Muscle layer of duodenum (tissue), 2 donors: ENCODE measurements at regions not wholly inside any gene's neighbourhood (a gene's known extent, or its start where the extent isn't known, plus 50 kb on each side); places are given as distances from the start of the nearest gene placed in this dataset.

Experiments used
- H3K27ac ChIP-seq: one replicate; pipeline ENCODE4 v1.7.0; 2013; ENCODE audit warnings: mild to moderate bottlenecking, low read length
- H3K27me3 ChIP-seq: one replicate; pipeline ENCODE4 v1.7.0; 2013; ENCODE audit warnings: low read depth, mild to moderate bottlenecking, control low read depth, low read length
- H3K36me3 ChIP-seq, 2 donors: one replicate each; pipeline ENCODE4 v1.7.0; 2013; ENCODE audit warnings: low read length in 2 of 2, control low read depth in 1 of 2, mild to moderate bottlenecking in 1 of 2; ENCODE audit not compliant: insufficient read depth in 2 of 2, control insufficient read depth in 1 of 2
- H3K4me1 ChIP-seq, 2 donors: one replicate each; pipeline ENCODE4 v1.7.0; 2013; ENCODE audit warnings: low read length in 2 of 2, mild to moderate bottlenecking in 2 of 2, control low read depth in 1 of 2, moderate library complexity in 1 of 2; ENCODE audit not compliant: insufficient read depth in 2 of 2, control insufficient read depth in 1 of 2
- H3K4me3 ChIP-seq, 2 donors: one replicate each; pipeline ENCODE4 v1.7.0; 2013; ENCODE audit warnings: low read length in 2 of 2, low read depth in 1 of 2, mild to moderate bottlenecking in 1 of 2
- H3K9me3 ChIP-seq, 2 donors: one replicate each; pipeline ENCODE4 v1.7.0; 2013; ENCODE audit warnings: low read length in 2 of 2, control low read depth in 1 of 2, mild to moderate bottlenecking in 1 of 2; ENCODE audit not compliant: control insufficient read depth in 1 of 2
- donor health status: healthy.

- H3K27ac ChIP-seq = no peak overlapping the region
- no peaks in the 10 kb centered on the region for H3K4me1 ChIP-seq
- no peaks in the 10 kb centered on the region for H3K36me3 ChIP-seq
- no peaks in the 10 kb centered on the region for H3K27me3 ChIP-seq
- peaks cover 0 to 3% of the 10 kb centered on the region in 2 donors for H3K9me3 ChIP-seq
- H3K4me3 ChIP-seq = no peak overlapping the region
Observed at GRCh38 chr2:116645155-116645554, 1169.3 kb upstream of the DDX18 start.

- Histone ChIP-seq H3K4me1 (no peaks in the 10 kb centered on the region), H3K9me3 (peaks cover 0 to 4% of the 10 kb centered on the region in 2 donors), H3K27me3 (no peaks in the 10 kb centered on the region), H3K27ac (no peak overlapping the region), H3K36me3 (no peaks in the 10 kb centered on the region), H3K4me3 (no peak overlapping the region)
Observed at GRCh38 chr2:116668691-116669090, 1145.8 kb upstream of the DDX18 start.

- no peaks in the 10 kb centered on the region for H3K4me1 ChIP-seq
- H3K27me3 ChIP-seq = no peaks in the 10 kb centered on the region
- H3K4me3 ChIP-seq = no peak overlapping the region
- H3K27ac ChIP-seq = no peak overlapping the region
- H3K9me3 ChIP-seq = no peaks in the 10 kb centered on the region
- no peaks in the 10 kb centered on the region for H3K36me3 ChIP-seq
Observed at GRCh38 chr2:116669782-116670181, 1144.7 kb upstream of the DDX18 start.

GRCh38 chr2:116674188-116674587 lies 1140.3 kb upstream of the DDX18 start:
- Histone ChIP-seq H3K36me3 (no peaks in the 10 kb centered on the region), H3K27ac (no peak overlapping the region), H3K27me3 (no peaks in the 10 kb centered on the region), H3K4me3 (no peak overlapping the region), H3K9me3 (no peaks in the 10 kb centered on the region), H3K4me1 (no peaks in the 10 kb centered on the region)

GRCh38 chr2:116676776-116677175 lies 1137.7 kb upstream of the DDX18 start:
- no peak overlapping the region for H3K27ac ChIP-seq
- no peaks in the 10 kb centered on the region for H3K4me1 ChIP-seq
- H3K4me3 ChIP-seq = no peak overlapping the region
- no peaks in the 10 kb centered on the region for H3K36me3 ChIP-seq
- no peaks in the 10 kb centered on the region for H3K9me3 ChIP-seq
- H3K27me3 ChIP-seq = no peaks in the 10 kb centered on the region

GRCh38 chr2:116680256-116680936 lies 1134.1 kb upstream of the DDX18 start:
- H3K9me3 ChIP-seq = no peaks in the 10 kb centered on the region
- H3K27ac ChIP-seq = no peak overlapping the region
- H3K4me1 ChIP-seq = no peaks in the 10 kb centered on the region
- no peaks in the 10 kb centered on the region for H3K36me3 ChIP-seq
- no peaks in the 10 kb centered on the region for H3K27me3 ChIP-seq
- no peak overlapping the region for H3K4me3 ChIP-seq

GRCh38 chr2:116687371-116687770 lies 1127.1 kb upstream of the DDX18 start:
- H3K27me3 ChIP-seq = no peaks in the 10 kb centered on the region
- no peaks in the 10 kb centered on the region for H3K9me3 ChIP-seq
- no peak overlapping the region for H3K27ac ChIP-seq
- H3K4me3 ChIP-seq = no peak overlapping the region
- no peaks in the 10 kb centered on the region for H3K36me3 ChIP-seq
- no peaks in the 10 kb centered on the region for H3K4me1 ChIP-seq

GRCh38 chr2:116692988-116693387 lies 1121.5 kb upstream of the DDX18 start:
- Histone ChIP-seq H3K27ac (no peak overlapping the region), H3K4me1 (no peaks in the 10 kb centered on the region), H3K27me3 (no peaks in the 10 kb centered on the region), H3K4me3 (no peak overlapping the region), H3K36me3 (no peaks in the 10 kb centered on the region), H3K9me3 (no peaks in the 10 kb centered on the region)

- no peaks in the 10 kb centered on the region for H3K36me3 ChIP-seq
- H3K9me3 ChIP-seq = no peaks in the 10 kb centered on the region
- no peaks in the 10 kb centered on the region for H3K27me3 ChIP-seq
- no peak overlapping the region for H3K4me3 ChIP-seq
- no peak overlapping the region for H3K27ac ChIP-seq
- H3K4me1 ChIP-seq = no peaks in the 10 kb centered on the region
Observed at GRCh38 chr2:116696223-116696622, 1118.3 kb upstream of the DDX18 start.

- no peaks in the 10 kb centered on the region for H3K36me3 ChIP-seq
- H3K27ac ChIP-seq = no peak overlapping the region
- H3K4me1 ChIP-seq = no peaks in the 10 kb centered on the region
- H3K4me3 ChIP-seq = no peak overlapping the region
- no peaks in the 10 kb centered on the region for H3K9me3 ChIP-seq
- no peaks in the 10 kb centered on the region for H3K27me3 ChIP-seq
Observed at GRCh38 chr2:116696903-116697302, 1117.6 kb upstream of the DDX18 start.

- Histone ChIP-seq H3K4me1 (no peaks in the 10 kb centered on the region), H3K27ac (no peak overlapping the region), H3K27me3 (no peaks in the 10 kb centered on the region), H3K36me3 (no peaks in the 10 kb centered on the region), H3K9me3 (no peaks in the 10 kb centered on the region), H3K4me3 (no peak overlapping the region)
Observed at GRCh38 chr2:116706396-116706795, 1108.1 kb upstream of the DDX18 start.

- Histone ChIP-seq H3K27me3 (no peaks in the 10 kb centered on the region), H3K4me3 (no peak overlapping the region), H3K27ac (no peak overlapping the region), H3K4me1 (no peaks in the 10 kb centered on the region), H3K36me3 (no peaks in the 10 kb centered on the region), H3K9me3 (no peaks in the 10 kb centered on the region)
Observed at GRCh38 chr2:116716038-116716437, 1098.5 kb upstream of the DDX18 start.
